Liver (tissue), 8 donors: ENCODE measurements at regions not wholly inside any gene's neighbourhood (a gene's known extent, or its start where the extent isn't known, plus 50 kb on each side); places are given as distances from the start of the nearest gene placed in this dataset.

Experiments
- DNase-seq: peaks from one replicate; pipeline ENCODE4 v3.0.0-alpha.2; 2017; ENCODE audit warnings: low spot score
- H3K27ac ChIP-seq, 2 donors: one replicate each; pipeline ENCODE4 v1.7.0; 2013; ENCODE audit warnings: inconsistent platforms in 2 of 2, low read length in 2 of 2, control low read depth in 1 of 2, low read depth in 1 of 2, mild to moderate bottlenecking in 1 of 2
- H3K27me3 ChIP-seq, 4 donors: one replicate each; pipeline versions ENCODE4 v1.6.1 to v1.7.0; 2013; ENCODE audit warnings: low read length in 3 of 4, inconsistent platforms in 1 of 4, mild to moderate bottlenecking in 1 of 4, moderate library complexity in 1 of 4; ENCODE audit not compliant: control insufficient read depth in 4 of 4, insufficient read depth in 4 of 4
- H3K36me3 ChIP-seq, 4 donors: one replicate each; pipeline versions ENCODE4 v1.6.1 to v1.7.0; 2013; ENCODE audit warnings: low read length in 3 of 4, mild to moderate bottlenecking in 3 of 4, low read depth in 1 of 4, moderate library complexity in 1 of 4; ENCODE audit not compliant: control insufficient read depth in 4 of 4, insufficient read depth in 3 of 4
- H3K4me1 ChIP-seq, 4 donors: one replicate each; pipeline versions ENCODE4 v1.6.1 to v1.7.0; 2013; ENCODE audit warnings: low read length in 3 of 4, mild to moderate bottlenecking in 3 of 4, moderate library complexity in 1 of 4; ENCODE audit not compliant: control insufficient read depth in 4 of 4, insufficient read depth in 4 of 4
- H3K4me3 ChIP-seq, 3 donors: one replicate each; pipeline versions ENCODE4 v1.6.1 to v1.7.0; 2013; ENCODE audit warnings: low read length in 3 of 3, control low read depth in 1 of 3, low read depth in 1 of 3, mild to moderate bottlenecking in 1 of 3
- H3K9ac ChIP-seq, 2 donors: one replicate each; pipeline ENCODE4 v1.7.0; 2013; ENCODE audit warnings: low read length in 2 of 2, mild to moderate bottlenecking in 2 of 2, moderate library complexity in 2 of 2, control low read depth in 1 of 2, low read depth in 1 of 2
- H3K9me3 ChIP-seq, 4 donors: one replicate each; pipeline versions ENCODE4 v1.6.1 to v1.7.0; 2013; ENCODE audit warnings: low read length in 3 of 4; ENCODE audit not compliant: control insufficient read depth in 4 of 4
- CTCF ChIP-seq: fragments of 150-350 bp; IDR thresholded peaks from 2 replicates; pipeline ENCODE4 v1.5.1; 2017; ENCODE audit warnings: improper control_type of control experiment, low read depth, low read length; ENCODE audit not compliant: missing input control
- GABPA ChIP-seq, 2 donors: IDR thresholded peaks in 1 of 2; conservative IDR thresholded peaks in 1 of 2; 2 replicates each; pipeline ENCODE4 v1.6.1; 2016; ENCODE audit warnings: antibody characterized with exemption in 2 of 2, mild to moderate bottlenecking in 1 of 2, moderate library complexity in 1 of 2
- HNF4A ChIP-seq, 2 donors: conservative IDR thresholded peaks; 2 replicates each; pipeline ENCODE4 v1.6.1; 2016; ENCODE audit warnings: antibody characterized with exemption in 2 of 2, mild to moderate bottlenecking in 2 of 2
- HNF4G ChIP-seq: IDR thresholded peaks from 2 replicates; pipeline ENCODE4 v1.6.1; 2016; ENCODE audit warnings: antibody characterized with exemption
- JUND ChIP-seq, 2 donors: IDR thresholded peaks; 2 replicates each; pipeline ENCODE4 v1.6.1; 2016; ENCODE audit warnings: antibody characterized with exemption in 2 of 2
- NR2F2 ChIP-seq: IDR thresholded peaks from 2 replicates; pipeline ENCODE4 v1.6.1; 2016; ENCODE audit warnings: antibody characterized with exemption
- RAD21 ChIP-seq, 2 donors: IDR thresholded peaks; 2 replicates each; pipeline ENCODE4 v1.6.1; 2016; ENCODE audit warnings: antibody characterized with exemption in 2 of 2, mild to moderate bottlenecking in 2 of 2
- REST ChIP-seq: IDR thresholded peaks from 2 replicates; pipeline ENCODE4 v1.6.1; 2016; ENCODE audit warnings: antibody characterized with exemption, mild to moderate bottlenecking
- RXRA ChIP-seq, 2 donors: IDR thresholded peaks; 2 replicates each; pipeline ENCODE4 v1.6.1; 2017 to 2018; ENCODE audit warnings: antibody characterized with exemption in 2 of 2, mild to moderate bottlenecking in 1 of 2
- SP1 ChIP-seq: IDR thresholded peaks from 2 replicates; pipeline ENCODE4 v1.6.1; 2018; ENCODE audit warnings: antibody characterized with exemption, mild to moderate bottlenecking
- TAF1 ChIP-seq: conservative IDR thresholded peaks from 2 replicates; pipeline ENCODE4 v1.6.1; 2016; ENCODE audit warnings: antibody characterized with exemption, mild to moderate bottlenecking
- YY1 ChIP-seq: IDR thresholded peaks from 2 replicates; pipeline ENCODE4 v1.6.1; 2016; ENCODE audit warnings: antibody characterized with exemption, mild to moderate bottlenecking
- WGBS: extraction: QIAGEN DNeasy Blood & Tissue Kit; methylation state at CpG from one replicate; pipeline ENCODE4 v1.1.7; 2013; 5-methylcytosine and 5-hydroxymethylcytosine counted together
- donor health status: healthy.
- donor health status: healthy.
- donor health status: healthy.
- donor health status: healthy.
- donor health status: healthy.

GRCh38 chr5:91503321-91503720 is 120.2 kb upstream of the ARRDC3 start (continued):
- TF ChIP-seq GABPA (IDR thresholded peaks at IDR 0.05 in 1 of 2, conservative IDR thresholded peaks at IDR 0.05 in 1 of 2): no peak

- H3K27ac ChIP-seq: no peak overlapping the region
- WGBS: 69% methylated on average over 3 of the region's 3 CpGs
- no peaks in the 10 kb centered on the region for H3K4me1 ChIP-seq
- no peaks in the 10 kb centered on the region for H3K27me3 ChIP-seq
- H3K9me3 ChIP-seq: no peaks in the 10 kb centered on the region
- TF ChIP-seq JUND (IDR thresholded peaks at IDR 0.05): no peak
- TF ChIP-seq NR2F2: peak; percentile 62
- no peak for TF ChIP-seq RAD21 (IDR thresholded peaks at IDR 0.05)
- no peak overlapping the region for H3K9ac ChIP-seq
- H3K36me3 ChIP-seq: no peaks in the 10 kb centered on the region
- DNase-seq: no peak
- no peak overlapping the region for H3K4me3 ChIP-seq
These were observed 117.6 kb upstream of the ARRDC3 start for GRCh38 chr5:91500758-91501157.

- H3K4me3 ChIP-seq: no peak overlapping the region
- H3K9me3 ChIP-seq: no peaks in the 10 kb centered on the region
- H3K27me3 ChIP-seq: no peaks in the 10 kb centered on the region
- no peak overlapping the region for H3K9ac ChIP-seq
- no peak for DNase-seq
- no peak overlapping the region for H3K27ac ChIP-seq
- WGBS: 0% methylated on average over 2 of the region's 2 CpGs
- no peaks in the 10 kb centered on the region for H3K36me3 ChIP-seq
- no peak for TF ChIP-seq RXRA (IDR thresholded peaks at IDR 0.05)
- TF ChIP-seq YY1: no peak
- TF ChIP-seq CTCF: peak; percentile 71
- peak; percentile 88 for TF ChIP-seq RAD21 (IDR thresholded peaks at IDR 0.05)
- TF ChIP-seq HNF4A (conservative IDR thresholded peaks at IDR 0.05): no peak
- H3K4me1 ChIP-seq: no peaks in the 10 kb centered on the region
These were observed 116.9 kb upstream of the ARRDC3 start for GRCh38 chr5:91499943-91500531.

- H3K4me1 ChIP-seq: no peaks in the 10 kb centered on the region
- no peak for DNase-seq
- no peak overlapping the region for H3K27ac ChIP-seq
- H3K36me3 ChIP-seq: no peaks in the 10 kb centered on the region
- no peaks in the 10 kb centered on the region for H3K27me3 ChIP-seq
- TF ChIP-seq TAF1 (no peak), CTCF (no peak), REST (no peak), HNF4G (no peak), RAD21 (IDR thresholded peaks at IDR 0.05) (no peak), SP1 (no peak)
- WGBS: 86% methylated on average over 2 of the region's 2 CpGs
- H3K9ac ChIP-seq: no peak overlapping the region
- no peaks in the 10 kb centered on the region for H3K9me3 ChIP-seq
- no peak overlapping the region for H3K4me3 ChIP-seq
These were observed 112.6 kb upstream of the ARRDC3 start for GRCh38 chr5:91495699-91496098.
